GM18870 (cell line): ENCODE measurements at regions not wholly inside any gene's neighbourhood (a gene's known extent, or its start where the extent isn't known, plus 50 kb on each side); places are given as distances from the start of the nearest gene placed in this dataset.

Experiments used
- ATAC-seq: cut with Tn5 transposase; IDR thresholded peaks from one replicate; pipeline ENCODE4 v1.9.1; 2021; ENCODE audit warnings: moderate library complexity; ENCODE audit not compliant: unreplicated experiment

- no peak for ATAC-seq
Observed at GRCh38 chr2:144942516-144943256, 422.8 kb upstream of the ZEB2 start.

GRCh38 chr2:144941743-144942488 is 422.0 kb upstream of the ZEB2 start:
- no peak for ATAC-seq

DNA sequence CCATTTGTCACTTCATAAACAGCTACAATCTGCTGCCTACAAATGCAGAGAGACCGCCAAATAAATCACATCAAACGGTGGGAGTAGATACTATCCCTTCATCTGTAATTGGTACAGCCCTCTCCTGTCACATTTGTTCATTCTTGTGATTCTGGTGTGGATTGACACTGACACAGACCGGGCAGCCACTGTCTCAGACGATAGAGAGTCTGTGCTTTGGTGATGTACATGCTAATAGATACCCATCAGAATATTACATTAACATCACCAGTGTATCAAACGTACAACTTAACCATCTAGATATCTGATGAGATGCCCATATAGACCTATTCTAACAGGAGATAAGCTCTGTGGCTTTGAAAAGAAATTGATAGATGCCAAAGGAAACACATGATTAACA is 419.7 kb upstream of the ZEB2 start:
- ATAC-seq = no peak

GRCh38 chr2:144937910-144938709 is 418.2 kb upstream of the ZEB2 start:
- no peak for ATAC-seq

- no peak for ATAC-seq
Observed at GRCh38 chr2:144937066-144937465, 417.1 kb upstream of the ZEB2 start.

DNA sequence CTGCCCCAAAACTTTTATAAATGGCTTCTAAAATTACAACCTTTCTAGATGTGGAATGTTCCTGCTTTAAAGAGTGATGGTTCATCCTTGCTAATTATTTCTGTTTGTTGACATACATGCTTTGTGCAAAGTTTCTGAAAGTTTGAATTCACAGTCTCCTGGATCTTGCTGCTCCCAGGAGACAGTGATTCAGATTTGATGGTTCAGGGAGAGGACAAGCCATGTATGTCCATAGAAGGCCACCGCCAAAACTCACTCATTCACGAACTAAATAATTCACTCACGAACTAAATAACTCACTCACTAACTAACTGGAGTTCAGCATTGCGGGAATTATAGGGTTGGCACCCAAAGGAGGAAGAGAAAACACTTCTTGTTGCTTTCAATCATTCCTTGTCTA is 416.5 kb upstream of the ZEB2 start:
- ATAC-seq = no peak

DNA sequence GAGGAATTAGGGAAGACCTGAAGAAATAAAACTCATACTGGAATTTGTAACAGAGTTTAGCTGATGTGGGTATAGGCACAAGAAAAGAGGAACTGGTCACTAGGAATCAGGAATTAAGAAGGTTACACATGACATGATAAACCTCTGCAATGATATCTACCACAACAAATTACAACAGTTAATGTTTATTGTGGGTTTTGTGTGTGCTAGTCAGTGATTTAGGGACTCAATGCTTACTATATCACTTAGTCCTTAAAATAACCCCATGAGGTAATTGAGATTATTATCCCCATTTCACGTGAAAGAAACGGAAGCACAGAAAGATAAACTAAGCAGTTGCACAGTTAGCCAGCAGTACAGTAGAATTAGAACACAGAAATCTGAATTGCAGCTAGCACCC is 415.8 kb upstream of the ZEB2 start:
- ATAC-seq = no peak

- no peak for ATAC-seq
Observed at GRCh38 chr2:144935191-144935590, 415.3 kb upstream of the ZEB2 start.

DNA sequence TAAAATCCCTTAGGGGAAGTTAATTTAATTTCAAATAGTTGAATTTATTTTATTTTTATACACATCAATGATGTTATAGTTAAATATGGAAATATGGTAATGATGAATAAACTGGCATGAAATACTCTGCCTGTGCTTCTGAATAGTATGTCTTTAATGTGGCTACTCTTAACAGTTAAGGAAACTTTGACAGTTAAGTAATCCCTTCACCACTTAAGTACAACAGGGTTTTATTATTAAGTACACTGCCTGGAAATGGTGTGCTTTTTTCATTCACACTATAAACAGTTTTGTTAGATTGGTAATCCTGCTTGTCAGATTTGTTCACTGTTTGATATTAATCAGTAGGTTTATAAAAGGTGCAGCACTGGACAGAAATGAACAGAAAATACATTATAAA is 412.0 kb upstream of the ZEB2 start:
- ATAC-seq = no peak

DNA sequence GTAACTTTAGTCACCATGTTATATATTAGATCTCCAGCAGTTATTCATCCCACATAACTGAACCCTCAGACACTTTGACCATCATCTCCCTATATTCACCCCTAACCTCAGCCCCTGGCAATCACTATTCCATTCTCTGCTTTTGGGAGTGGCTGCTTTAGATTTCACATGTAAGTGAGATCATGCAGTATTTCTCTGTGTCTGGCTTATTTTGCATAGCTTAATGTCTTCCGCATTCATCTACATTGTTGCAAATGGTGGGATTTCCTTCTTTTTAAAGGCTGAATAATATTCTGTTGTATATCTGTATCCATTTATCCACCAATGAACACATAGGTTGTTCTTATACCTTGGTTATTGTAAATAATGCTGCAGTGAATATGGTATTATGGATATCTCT is 411.6 kb upstream of the ZEB2 start:
- no peak for ATAC-seq

- no peak for ATAC-seq
Observed at GRCh38 chr2:144927429-144927828, 407.5 kb upstream of the ZEB2 start.

DNA sequence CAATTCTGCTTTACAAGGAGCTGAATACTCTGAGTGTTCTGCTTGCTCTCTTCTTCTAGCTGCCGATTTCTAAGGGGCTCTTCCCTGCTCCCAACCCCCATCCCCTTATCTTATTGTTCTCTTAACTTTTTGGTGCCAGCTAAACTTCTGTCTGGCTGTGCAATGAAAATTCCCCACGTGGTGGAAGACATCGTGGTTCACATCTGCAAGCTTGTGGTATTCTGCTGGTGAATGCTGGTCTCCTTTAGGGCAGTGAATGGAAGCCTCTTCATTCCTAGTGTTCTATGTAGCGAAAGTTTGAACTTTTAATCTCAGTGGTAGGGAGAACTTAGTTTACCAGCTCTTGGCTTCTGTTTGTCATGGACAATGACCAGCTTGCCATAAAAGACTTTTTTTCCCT is 406.0 kb upstream of the ZEB2 start:
- ATAC-seq = no peak

- no peak for ATAC-seq
Observed at GRCh38 chr2:144924827-144925226, 404.9 kb upstream of the ZEB2 start.

DNA sequence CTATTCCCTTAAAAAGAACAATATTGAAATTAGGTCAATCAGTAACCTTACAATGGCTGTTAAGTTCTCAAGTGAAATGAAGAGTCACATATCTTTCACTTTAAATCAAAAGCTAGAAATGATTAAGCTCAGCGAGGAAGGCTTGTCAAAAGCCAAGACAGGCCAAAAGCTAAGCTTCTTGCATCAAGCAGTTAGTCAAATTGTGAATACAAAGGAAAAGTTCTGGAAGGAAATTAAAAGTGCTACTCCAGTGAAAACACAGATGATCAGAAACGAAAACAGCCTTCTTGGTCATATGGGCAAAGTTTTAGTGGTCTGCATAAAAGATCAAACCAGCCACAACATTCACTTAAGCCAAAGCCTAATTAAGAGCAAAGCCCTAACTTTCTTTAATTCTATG is 402.6 kb upstream of the ZEB2 start:
- ATAC-seq = no peak

- no peak for ATAC-seq
Observed at GRCh38 chr2:144920755-144921530, 401.0 kb upstream of the ZEB2 start.

GRCh38 chr2:144914622-144915318 is 394.9 kb upstream of the ZEB2 start:
- ATAC-seq = no peak

- ATAC-seq = no peak
Observed at GRCh38 chr2:144914113-144914512, 394.2 kb upstream of the ZEB2 start.

DNA sequence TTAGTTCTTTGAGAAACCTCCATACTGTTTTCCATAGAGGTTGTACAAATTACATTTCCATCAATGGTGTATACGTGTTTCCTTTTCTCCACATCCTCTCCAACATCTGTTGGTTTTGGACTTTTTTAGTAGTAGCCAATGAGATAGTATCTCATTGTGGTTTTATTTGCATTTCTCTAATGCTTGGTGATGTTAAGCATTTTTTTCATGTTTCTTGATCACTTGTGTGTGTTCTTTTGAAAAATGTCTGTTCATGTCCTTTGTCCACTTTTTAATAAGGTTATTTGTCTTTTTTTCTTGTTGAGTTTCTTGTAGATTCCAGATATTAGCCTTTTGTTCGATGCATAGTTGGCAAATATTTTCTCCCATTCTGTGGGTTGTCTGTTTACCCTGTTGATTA is 392.3 kb upstream of the ZEB2 start:
- ATAC-seq = no peak

GRCh38 chr2:144905956-144906355 is 386.0 kb upstream of the ZEB2 start:
- ATAC-seq = no peak

GRCh38 chr2:144904612-144905011 is 384.7 kb upstream of the ZEB2 start:
- ATAC-seq = no peak
